A204.1 (cell line): ENCODE measurements at regions not wholly inside any gene's neighbourhood (a gene's known extent, or its start where the extent isn't known, plus 50 kb on each side); places are given as distances from the start of the nearest gene placed in this dataset.
"Not testable (repeated sequence)": the region's sequence is repeated elsewhere in the genome, so short reads cannot be mapped to it uniquely, and the experiment has no call there.

ENCODE experiments used
- FAIRE-seq: peaks from 2 replicates; lab custom pipeline; 2012; peaks lifted over from hg19 to GRCh38; lab: Jason Lieb, UNC

GRCh38 chr12:93204896-93205295 lies 172.8 kb upstream of the NUDT4 start:
- FAIRE-seq: no peak

- no peak for FAIRE-seq
Measured at GRCh38 chr12:93205361-93205760, 172.4 kb upstream of the NUDT4 start.

GRCh38 chr12:93208011-93208410 lies 169.7 kb upstream of the NUDT4 start:
- no peak for FAIRE-seq

- FAIRE-seq: no peak
Measured at GRCh38 chr12:93214523-93215289, 163.0 kb upstream of the NUDT4 start.

- no peak for FAIRE-seq
Measured at GRCh38 chr12:93215290-93215678, 162.4 kb upstream of the NUDT4 start.

- FAIRE-seq: no peak
Measured at GRCh38 chr12:93219947-93220346, 157.8 kb upstream of the NUDT4 start.

GRCh38 chr12:93221841-93222240 lies 155.9 kb upstream of the NUDT4 start:
- no peak for FAIRE-seq

- no peak for FAIRE-seq
Measured at GRCh38 chr12:93223440-93224426, 154.0 kb upstream of the NUDT4 start.

- no peak for FAIRE-seq
Measured at GRCh38 chr12:93225094-93225493, 152.6 kb upstream of the NUDT4 start.

- no peak for FAIRE-seq
Measured at GRCh38 chr12:93226361-93226760, 151.4 kb upstream of the NUDT4 start.

GRCh38 chr12:93229494-93230325 lies 148.0 kb upstream of the NUDT4 start:
- FAIRE-seq: no peak

- no peak for FAIRE-seq
Measured at GRCh38 chr12:93230326-93230720, 147.4 kb upstream of the NUDT4 start.

- no peak for FAIRE-seq
Measured at GRCh38 chr12:93231938-93232337, 145.8 kb upstream of the NUDT4 start.

GRCh38 chr12:93234641-93235040 lies 143.1 kb upstream of the NUDT4 start:
- FAIRE-seq: no peak

GRCh38 chr12:93235881-93236280 lies 141.8 kb upstream of the NUDT4 start:
- no peak for FAIRE-seq

- FAIRE-seq: no peak
Measured at GRCh38 chr12:93237235-93237915, 140.3 kb upstream of the NUDT4 start.

GRCh38 chr12:93238512-93239262 lies 139.0 kb upstream of the NUDT4 start:
- not testable (repeated sequence) for FAIRE-seq

- not testable (repeated sequence) for FAIRE-seq
Measured at GRCh38 chr12:93239789-93240188, 137.9 kb upstream of the NUDT4 start.

- FAIRE-seq: no peak
Measured at GRCh38 chr12:93242154-93242972, 135.4 kb upstream of the NUDT4 start.

- FAIRE-seq: no peak
Measured at GRCh38 chr12:93243382-93243688, 134.4 kb upstream of the NUDT4 start.
